ENCODE measurements at regions not wholly inside any gene's neighbourhood (a gene's known extent, or its start where the extent isn't known, plus 50 kb on each side); places are given as distances from the start of the nearest gene placed in this dataset.

GRCh38 chr4:56286763-56287162, 100.5 kb downstream of the AASDH start:
- no peak overlapping the region for H3K4me3 ChIP-seq (ENCODE audit: low read length)
- H3K9me3 ChIP-seq (ENCODE audit: control insufficient read depth, low read length): no peaks in the 10 kb centered on the region
- H3K27ac ChIP-seq (ENCODE audit: low read length): no peak overlapping the region
- WGBS: 87% methylated on average over 5 of the region's 5 CpGs
- H3K27me3 ChIP-seq (ENCODE audit: control insufficient read depth, insufficient read depth): no peaks in the 10 kb centered on the region
- ATAC-seq (no peak), DNase-seq (no peak)
- intact Hi-C loops (cut with DNase I): no loop called here
- H3K4me1 ChIP-seq (ENCODE audit: control insufficient read depth, insufficient read depth, low read length): no peaks in the 10 kb centered on the region

DNA sequence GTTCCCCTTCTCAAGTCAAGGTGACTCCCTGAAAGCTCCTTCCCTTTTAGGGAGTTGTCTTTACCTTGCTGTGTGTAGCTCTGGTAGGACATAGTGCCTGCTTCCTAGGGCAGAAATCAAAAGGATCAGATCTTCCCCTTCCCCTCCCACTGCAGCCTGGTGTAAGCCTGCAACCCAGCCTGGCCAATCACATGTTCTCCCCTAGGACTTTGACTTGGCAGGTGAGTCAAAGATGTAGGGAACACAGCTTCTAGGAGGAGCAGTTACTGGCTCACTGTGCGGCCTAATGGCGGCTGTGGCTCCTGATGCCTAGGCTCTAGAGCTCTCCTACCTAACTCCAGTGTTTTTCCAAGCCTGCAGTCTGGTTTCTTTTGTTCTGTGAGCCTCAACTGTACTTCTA, 103.9 kb downstream of the AASDH start:
- intact Hi-C loops (cut with DNase I): no loop called here
- Histone ChIP-seq H3K4me3 (ENCODE audit: low read length) (no peak overlapping the region), H3K27me3 (ENCODE audit: control insufficient read depth, insufficient read depth) (no peaks in the 10 kb centered on the region), H3K4me1 (ENCODE audit: control insufficient read depth, insufficient read depth, low read length) (no peaks in the 10 kb centered on the region), H3K9me3 (ENCODE audit: control insufficient read depth, low read length) (no peaks in the 10 kb centered on the region), H3K27ac (ENCODE audit: low read length) (no peak overlapping the region)
- 96% methylated on average over 2 of the region's 2 CpGs for WGBS
- no peak for DNase-seq
- ATAC-seq: no peak

- Histone ChIP-seq H3K27ac (ENCODE audit: low read length) (no peak overlapping the region), H3K9me3 (ENCODE audit: control insufficient read depth, low read length) (no peaks in the 10 kb centered on the region), H3K4me1 (ENCODE audit: control insufficient read depth, insufficient read depth, low read length) (no peaks in the 10 kb centered on the region), H3K4me3 (ENCODE audit: low read length) (no peak overlapping the region), H3K27me3 (ENCODE audit: control insufficient read depth, insufficient read depth) (no peaks in the 10 kb centered on the region)
- no peak for DNase-seq
- ATAC-seq: no peak
- intact Hi-C loops (cut with DNase I): no loop called here
- WGBS: 82% methylated on average over 2 of the region's 2 CpGs
These were observed 105.3 kb downstream of the AASDH start for GRCh38 chr4:56282004-56282403.

DNA sequence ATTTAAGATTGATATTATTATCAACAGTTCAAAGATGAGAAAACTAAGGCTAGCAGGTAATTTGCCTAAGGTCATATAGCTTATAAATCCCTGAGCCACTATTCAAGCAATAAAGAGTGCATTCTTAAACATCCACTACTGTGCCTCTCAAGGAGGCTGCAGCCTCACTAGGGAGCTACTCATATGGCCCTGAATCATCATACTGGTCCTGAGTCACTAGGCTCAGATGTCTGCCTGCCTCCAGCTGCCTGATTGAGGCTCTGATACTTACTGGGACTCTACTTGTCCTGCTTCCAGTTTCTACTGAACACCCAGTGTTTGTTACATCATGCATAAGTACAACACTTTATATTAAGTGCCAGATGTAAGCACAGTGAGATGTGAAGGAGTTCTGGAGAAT, 110.7 kb downstream of the AASDH start:
- DNase-seq: no peak
- intact Hi-C loops (cut with DNase I): no loop called here
- ATAC-seq: no peak
- Histone ChIP-seq H3K9me3 (ENCODE audit: control insufficient read depth, low read length) (no peaks in the 10 kb centered on the region), H3K27me3 (ENCODE audit: control insufficient read depth, insufficient read depth) (no peaks in the 10 kb centered on the region), H3K27ac (ENCODE audit: low read length) (no peak overlapping the region), H3K4me1 (ENCODE audit: control insufficient read depth, insufficient read depth, low read length) (no peaks in the 10 kb centered on the region), H3K4me3 (ENCODE audit: low read length) (no peak overlapping the region)

DNA sequence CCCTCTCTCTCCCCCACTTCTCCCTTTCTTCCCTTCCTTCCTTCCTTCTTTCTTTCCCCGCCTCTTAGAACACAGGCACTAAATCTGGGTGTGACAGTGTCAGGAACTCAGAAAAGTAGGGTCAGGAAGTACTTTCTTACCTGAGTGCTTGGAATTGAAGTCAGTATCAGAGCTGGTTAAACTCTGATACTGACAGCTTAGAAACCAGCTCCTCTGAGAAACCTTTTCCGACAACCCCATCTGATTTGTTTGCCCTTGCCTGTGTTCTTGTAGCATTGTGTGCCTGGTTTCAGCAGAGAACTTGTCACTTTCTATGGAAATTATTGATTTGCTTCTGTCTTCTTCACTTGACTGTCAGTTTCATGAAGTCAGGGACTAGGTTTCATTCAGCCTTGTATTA, 113.9 kb downstream of the AASDH start:
- no peak overlapping the region for H3K27ac ChIP-seq (ENCODE audit: low read length)
- intact Hi-C loops (cut with DNase I): no loop called here
- ATAC-seq (no peak), DNase-seq (no peak)
- no peaks in the 10 kb centered on the region for H3K4me1 ChIP-seq (ENCODE audit: control insufficient read depth, insufficient read depth, low read length)
- no peaks in the 10 kb centered on the region for H3K27me3 ChIP-seq (ENCODE audit: control insufficient read depth, insufficient read depth)
- no peak overlapping the region for H3K4me3 ChIP-seq (ENCODE audit: low read length)
- no peaks in the 10 kb centered on the region for H3K9me3 ChIP-seq (ENCODE audit: control insufficient read depth, low read length)
- 80% methylated on average over 2 of the region's 2 CpGs for WGBS

DNA sequence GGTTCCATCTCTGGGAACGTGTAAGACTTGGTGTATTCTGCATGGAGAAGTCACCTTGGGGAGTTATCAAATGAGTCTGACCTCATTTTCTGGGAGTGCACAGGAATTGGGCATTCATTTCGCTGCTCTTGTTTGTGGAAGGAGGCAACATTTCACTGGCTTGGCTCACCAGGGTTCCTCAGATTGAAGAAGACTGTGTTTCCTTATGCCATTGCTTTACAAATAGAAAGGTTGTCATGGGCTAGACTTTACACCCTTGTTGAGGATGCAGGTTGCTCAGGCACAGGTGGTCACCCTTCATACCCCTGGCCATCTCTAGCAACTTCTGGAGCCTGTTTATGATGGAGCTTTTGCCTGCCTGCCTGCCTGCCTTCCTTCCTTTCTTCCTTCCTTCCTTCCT, 114.4 kb downstream of the AASDH start:
- H3K4me3 ChIP-seq (ENCODE audit: low read length): no peak overlapping the region
- no peak for ATAC-seq
- WGBS: 86% methylated on average over 2 of the region's 2 CpGs
- DNase-seq: no peak
- H3K9me3 ChIP-seq (ENCODE audit: control insufficient read depth, low read length): no peaks in the 10 kb centered on the region
- H3K27me3 ChIP-seq (ENCODE audit: control insufficient read depth, insufficient read depth): no peaks in the 10 kb centered on the region
- intact Hi-C loops (cut with DNase I): no loop called here
- H3K27ac ChIP-seq (ENCODE audit: low read length): no peak overlapping the region
- no peaks in the 10 kb centered on the region for H3K4me1 ChIP-seq (ENCODE audit: control insufficient read depth, insufficient read depth, low read length)

DNA sequence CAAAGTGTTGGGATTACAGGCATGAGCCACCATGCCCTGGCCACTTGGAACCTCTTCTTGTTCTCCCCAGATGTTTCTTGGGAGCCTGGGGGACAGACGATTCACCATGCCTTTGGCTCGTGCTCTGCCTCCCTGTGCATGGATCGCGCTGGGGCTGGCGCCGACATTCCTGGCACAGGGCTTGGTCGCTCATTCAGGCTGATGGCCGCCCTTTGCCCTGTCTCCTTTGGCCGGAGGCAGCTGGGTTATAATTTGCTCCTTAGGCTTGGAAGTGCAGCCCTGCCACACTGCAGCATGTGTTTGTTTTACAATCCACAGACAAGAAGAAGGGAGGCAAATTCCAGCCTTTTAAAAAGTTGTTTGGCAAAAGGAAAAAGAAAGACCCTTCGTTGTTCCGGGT, 115.3 kb downstream of the AASDH start:
- no peak for DNase-seq
- H3K27me3 ChIP-seq (ENCODE audit: control insufficient read depth, insufficient read depth): no peaks in the 10 kb centered on the region
- intact Hi-C loops (cut with DNase I): no loop called here
- no peak overlapping the region for H3K4me3 ChIP-seq (ENCODE audit: low read length)
- no peaks in the 10 kb centered on the region for H3K9me3 ChIP-seq (ENCODE audit: control insufficient read depth, low read length)
- WGBS: 92% methylated on average over 11 of the region's 11 CpGs
- no peaks in the 10 kb centered on the region for H3K4me1 ChIP-seq (ENCODE audit: control insufficient read depth, insufficient read depth, low read length)
- H3K27ac ChIP-seq (ENCODE audit: low read length): no peak overlapping the region
- no peak for ATAC-seq

DNA sequence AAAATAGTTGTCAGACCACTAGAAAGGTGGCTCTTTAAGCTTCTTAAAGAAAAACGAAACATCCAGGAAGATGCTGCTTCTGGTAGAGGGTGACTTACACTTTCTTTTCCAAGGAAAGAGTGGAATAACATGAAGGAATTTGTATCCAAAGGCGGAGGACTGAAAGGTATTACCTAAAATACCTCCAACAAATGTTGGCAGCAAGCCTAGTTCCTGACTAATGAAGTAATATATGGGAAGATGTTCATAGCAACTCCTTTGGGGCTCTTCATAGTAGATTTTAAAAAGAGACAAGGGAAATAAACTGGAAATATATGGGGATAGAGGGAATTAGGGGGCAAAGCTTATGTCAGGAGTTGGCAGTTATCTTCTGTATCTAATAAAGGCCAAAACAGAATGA, 116.2 kb downstream of the AASDH start:
- H3K9me3 ChIP-seq (ENCODE audit: control insufficient read depth, low read length): no peaks in the 10 kb centered on the region
- no peaks in the 10 kb centered on the region for H3K4me1 ChIP-seq (ENCODE audit: control insufficient read depth, insufficient read depth, low read length)
- H3K27ac ChIP-seq (ENCODE audit: low read length): no peak overlapping the region
- no peak overlapping the region for H3K4me3 ChIP-seq (ENCODE audit: low read length)
- intact Hi-C loops (cut with DNase I): no loop called here
- no peaks in the 10 kb centered on the region for H3K27me3 ChIP-seq (ENCODE audit: control insufficient read depth, insufficient read depth)
- DNase-seq (no peak), ATAC-seq (no peak)
- 77% methylated on average over 2 of the region's 2 CpGs for WGBS

DNA sequence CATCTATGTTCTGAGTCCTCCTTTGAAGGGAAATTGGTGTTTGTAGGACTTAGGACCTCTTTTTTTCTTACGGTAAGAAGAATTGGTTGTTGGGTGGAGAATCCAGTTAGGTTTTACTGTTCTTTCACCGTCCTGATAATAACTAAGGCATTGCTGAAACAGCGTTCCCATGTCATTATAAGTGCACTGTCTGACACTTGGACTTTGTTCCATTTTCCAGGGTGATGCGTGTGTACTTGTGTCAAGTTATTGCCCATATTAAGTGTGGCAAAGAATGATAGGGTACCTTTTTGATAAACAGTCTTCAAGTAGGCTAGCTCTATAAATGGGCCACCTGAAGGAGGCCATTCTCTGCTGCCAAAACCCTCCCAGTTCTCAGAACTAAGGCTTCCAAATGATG, 119.7 kb downstream of the AASDH start:
- ATAC-seq: no peak
- intact Hi-C loops (cut with DNase I): no loop called here

GRCh38 chr4:56264873-56265272, 122.4 kb downstream of the AASDH start:
- intact Hi-C loops (cut with DNase I): no loop called here
- Histone ChIP-seq H3K9me3 (ENCODE audit: control insufficient read depth, low read length) (no peaks in the 10 kb centered on the region), H3K4me3 (ENCODE audit: low read length) (no peak overlapping the region), H3K4me1 (ENCODE audit: control insufficient read depth, insufficient read depth, low read length) (no peaks in the 10 kb centered on the region), H3K27ac (ENCODE audit: low read length) (no peak overlapping the region), H3K27me3 (ENCODE audit: control insufficient read depth, insufficient read depth) (no peaks in the 10 kb centered on the region)
- WGBS: 65% methylated on average over 4 of the region's 4 CpGs
- ATAC-seq (no peak), DNase-seq (no peak)

More for the DNA sequence above, 119.7 kb downstream of the AASDH start:
- no peaks in the 10 kb centered on the region for H3K4me1 ChIP-seq (ENCODE audit: control insufficient read depth, insufficient read depth, low read length)
- no peaks in the 10 kb centered on the region for H3K27me3 ChIP-seq (ENCODE audit: control insufficient read depth, insufficient read depth)
- H3K27ac ChIP-seq (ENCODE audit: low read length): no peak overlapping the region
- no peak for DNase-seq
- no peaks in the 10 kb centered on the region for H3K9me3 ChIP-seq (ENCODE audit: control insufficient read depth, low read length)
- 94% methylated on average over 4 of the region's 4 CpGs for WGBS
- H3K4me3 ChIP-seq (ENCODE audit: low read length): no peak overlapping the region

GRCh38 chr4:56261027-56261426, 126.3 kb downstream of the AASDH start:
- WGBS: 90% methylated on average over 6 of the region's 6 CpGs
- H3K27ac ChIP-seq (ENCODE audit: low read length): no peak overlapping the region
- H3K4me3 ChIP-seq (ENCODE audit: low read length): no peak overlapping the region
- H3K27me3 ChIP-seq (ENCODE audit: control insufficient read depth, insufficient read depth): no peaks in the 10 kb centered on the region
- H3K9me3 ChIP-seq (ENCODE audit: control insufficient read depth, low read length): no peaks in the 10 kb centered on the region
- no peaks in the 10 kb centered on the region for H3K4me1 ChIP-seq (ENCODE audit: control insufficient read depth, insufficient read depth, low read length)
- ATAC-seq (no peak), DNase-seq (no peak)
- intact Hi-C loops (cut with DNase I): no loop called here

GRCh38 chr4:56260320-56260719, 127.0 kb downstream of the AASDH start:
- H3K4me1 ChIP-seq (ENCODE audit: control insufficient read depth, insufficient read depth, low read length): no peaks in the 10 kb centered on the region
- no peak overlapping the region for H3K27ac ChIP-seq (ENCODE audit: low read length)
- no peaks in the 10 kb centered on the region for H3K27me3 ChIP-seq (ENCODE audit: control insufficient read depth, insufficient read depth)
- 80% methylated on average over 4 of the region's 4 CpGs for WGBS
- no peak overlapping the region for H3K4me3 ChIP-seq (ENCODE audit: low read length)
- DNase-seq: no peak
- H3K9me3 ChIP-seq (ENCODE audit: control insufficient read depth, low read length): no peaks in the 10 kb centered on the region
- intact Hi-C loops (cut with DNase I): no loop called here
- no peak for ATAC-seq

Data from right cardiac atrium (tissue), 5 donors.